SK-N-SH (cell line): ENCODE measurements at regions not wholly inside any gene's neighbourhood (a gene's known extent, or its start where the extent isn't known, plus 50 kb on each side); places are given as distances from the start of the nearest gene placed in this dataset.

ENCODE experiments used
- FOSL2 ChIP-seq: IDR thresholded peaks from 2 replicates; pipeline ENCODE4 v1.4.0; 2012; ENCODE audit warnings: low read depth, mild to moderate bottlenecking, moderate library complexity, borderline replicate concordance
- POLR2AphosphoS5 ChIP-seq: IDR thresholded peaks from 2 replicates; pipeline ENCODE4 v1.6.1; 2012; ENCODE audit warnings: low read depth, low read length

DNA sequence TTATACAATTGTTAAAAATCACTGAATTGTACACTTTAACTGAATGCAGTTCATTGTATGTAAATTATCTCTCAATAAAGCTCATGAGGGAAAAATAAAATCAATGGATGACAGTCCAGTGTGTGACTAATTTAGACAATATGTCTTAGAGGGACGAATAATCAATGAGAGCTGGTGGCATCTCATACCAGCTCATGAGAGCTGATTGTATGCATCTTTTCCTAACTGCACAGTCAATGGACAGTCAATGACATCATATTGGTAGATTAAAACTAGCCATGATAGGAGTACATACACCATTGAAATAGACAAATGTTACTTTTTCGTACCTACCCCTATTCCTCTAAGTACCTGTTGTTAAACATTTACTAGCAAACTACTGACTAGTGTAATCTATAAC is 946.1 kb downstream of the SQOR start:
- no peak for TF ChIP-seq POLR2AphosphoS5
- no peak for TF ChIP-seq FOSL2
